GM13976 (cell line): ENCODE measurements at regions not wholly inside any gene's neighbourhood (a gene's known extent, or its start where the extent isn't known, plus 50 kb on each side); places are given as distances from the start of the nearest gene placed in this dataset.

Experiments used
- DNase-seq: peaks from one replicate; pipeline ENCODE4 v3.0.0; 2012; ENCODE audit warnings: low spot score
- CTCF ChIP-seq: IDR thresholded peaks from 2 replicates; pipeline ENCODE4 v1.5.1; 2012; ENCODE audit warnings: borderline replicate concordance, mild to moderate bottlenecking; ENCODE audit not compliant: insufficient read depth; ENCODE audit errors: extremely low read depth, missing control alignments, control extremely low read depth
- in situ Hi-C: fragments of 300-500 bp; cut with MboI; formaldehyde crosslinking; loops from one replicate; pipeline ENCODE4 v1.12.0; 2022; ENCODE audit warnings: low sequenced_read_pairs, mixed read lengths, inconsistent platforms; ENCODE audit not compliant: unreplicated experiment

DNA sequence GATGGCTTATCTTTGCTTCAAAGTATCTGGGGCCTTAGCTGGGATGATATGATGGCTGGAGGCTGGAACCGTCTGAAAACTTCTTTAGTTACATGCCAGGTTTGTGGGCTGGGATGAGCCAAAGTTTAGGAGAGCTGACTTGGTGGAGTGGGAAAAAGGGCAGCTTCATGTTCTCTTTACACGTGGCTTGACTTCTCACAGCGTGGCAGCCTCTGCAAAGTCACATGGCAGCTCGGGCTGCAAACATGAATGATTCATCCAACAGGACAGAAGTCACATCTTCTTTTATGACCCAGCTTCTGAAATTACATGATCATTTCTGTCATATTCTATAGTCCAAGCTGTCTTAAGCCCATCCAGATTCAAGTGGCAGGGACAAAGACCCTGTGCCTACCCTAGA is 176.0 kb downstream of the OLFM4 start:
- no peak for TF ChIP-seq CTCF
- in situ Hi-C loops, result no loop called here
- DNase-seq, result no peak

DNA sequence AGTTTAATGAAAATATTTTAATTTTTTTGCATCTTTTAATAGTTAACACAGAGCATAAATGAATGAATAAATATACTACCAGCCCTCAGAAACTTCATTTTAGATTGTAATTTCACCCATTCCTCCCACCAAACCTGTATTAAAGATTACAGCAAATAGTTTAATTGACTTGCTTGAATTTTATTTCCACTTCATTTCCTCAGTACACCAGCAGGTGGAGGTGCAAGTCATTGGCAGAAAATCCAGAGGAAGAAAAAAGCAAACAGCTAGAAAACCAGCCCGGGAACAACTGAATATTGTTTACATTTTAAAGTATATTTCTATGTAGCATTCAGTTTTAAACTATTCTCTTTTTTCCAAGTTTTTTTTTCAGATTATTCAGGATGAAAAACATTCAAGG is 177.8 kb downstream of the OLFM4 start:
- in situ Hi-C loops, result no loop called here
- no peak for DNase-seq
- TF ChIP-seq CTCF, result no peak

DNA sequence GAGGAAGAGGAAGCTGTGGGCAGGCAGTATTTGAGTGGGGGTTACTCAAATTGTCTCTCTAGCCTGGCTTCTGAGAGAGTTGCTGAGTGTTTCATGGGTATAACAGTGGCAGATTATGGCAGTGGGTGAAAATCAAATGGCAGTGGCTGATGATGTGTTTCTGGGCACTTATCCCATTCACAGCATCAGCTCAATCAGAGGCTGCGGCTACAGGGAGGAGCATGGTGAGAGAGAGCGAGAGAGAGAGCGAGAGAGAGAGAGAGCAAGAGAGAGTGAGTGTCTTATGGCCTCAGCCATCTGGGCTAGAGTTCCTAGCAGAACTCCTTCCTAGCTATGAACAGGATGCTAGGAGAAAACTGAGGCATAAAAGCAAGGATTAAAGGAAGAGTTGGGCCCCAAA is 178.9 kb downstream of the OLFM4 start:
- no peak for TF ChIP-seq CTCF
- DNase-seq, result no peak
- in situ Hi-C loops, result no loop called here

DNA sequence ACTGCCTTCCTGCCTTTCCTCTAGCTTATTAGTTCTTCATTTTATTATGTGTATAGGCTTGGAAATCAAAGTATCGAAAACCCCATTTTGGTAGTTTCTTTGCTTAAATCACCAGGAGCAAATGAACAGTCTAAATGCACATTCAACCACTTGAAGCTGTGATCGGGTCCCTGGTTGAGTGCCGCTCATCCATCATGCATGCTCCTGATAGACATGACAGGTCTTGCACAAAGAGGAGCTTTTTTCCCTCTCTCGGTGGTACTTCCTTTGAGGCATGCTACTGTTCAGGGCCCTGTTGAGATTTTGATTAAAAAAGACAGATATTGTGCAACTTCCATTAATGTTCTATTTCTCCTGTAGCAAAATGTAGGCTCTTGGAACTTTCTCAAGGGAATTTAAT is 185.8 kb downstream of the OLFM4 start:
- in situ Hi-C loops, result no loop called here
- no peak for DNase-seq
- TF ChIP-seq CTCF, result no peak

DNA sequence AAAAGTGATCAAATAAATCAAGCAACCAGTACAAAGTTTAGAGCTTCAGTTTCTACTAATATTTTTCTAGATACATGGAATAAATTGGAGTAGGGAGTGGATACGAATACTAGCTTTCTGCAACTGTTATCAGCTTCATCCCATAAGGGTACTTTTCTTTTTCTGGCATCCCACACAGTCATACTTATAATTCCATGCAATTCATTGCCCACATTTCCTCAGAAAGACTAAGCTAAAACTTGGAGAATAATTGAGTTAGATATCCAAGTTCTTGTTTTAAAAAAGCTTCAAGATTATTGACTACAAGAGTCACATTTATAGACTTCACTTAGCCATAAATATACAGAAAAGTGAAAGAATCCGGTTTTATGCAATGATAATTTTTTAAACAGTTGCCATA is 186.9 kb downstream of the OLFM4 start:
- no peak for TF ChIP-seq CTCF
- DNase-seq, result no peak
- in situ Hi-C loops, result no loop called here

DNA sequence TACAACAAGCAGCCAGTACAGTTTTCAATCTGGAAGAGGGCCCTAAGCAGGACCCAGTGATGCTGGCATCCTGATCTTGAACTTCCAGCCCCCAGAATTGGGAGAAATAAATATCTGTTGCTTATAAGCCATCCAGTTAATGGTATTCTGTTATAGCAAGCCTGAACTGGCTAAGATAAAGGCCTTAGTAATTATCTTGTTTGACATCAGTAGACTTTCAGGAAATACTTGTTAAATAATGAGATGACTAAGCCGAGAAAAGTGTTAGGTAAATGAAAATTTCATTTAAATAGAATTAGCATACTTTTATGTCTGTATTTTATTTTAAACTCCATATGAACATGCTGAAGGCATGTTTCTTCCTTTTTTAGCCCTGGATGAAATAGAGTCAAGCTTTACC is 188.2 kb downstream of the OLFM4 start:
- in situ Hi-C loops, result no loop called here
- DNase-seq, result no peak
- no peak for TF ChIP-seq CTCF

- DNase-seq, result no peak
- TF ChIP-seq CTCF, result no peak
- in situ Hi-C loops, result no loop called here
Observed at GRCh38 chr13:53217194-53217593, 188.6 kb downstream of the OLFM4 start.
